Activated CD4-positive, alpha-beta T cell treated with anti-CD3 and anti-CD28 coated beads, Interleukin-2, amount 10 ng/mL, durations not matched to agents 7 days and 5 days (primary cell): ENCODE measurements at regions not wholly inside any gene's neighbourhood (a gene's known extent, or its start where the extent isn't known, plus 50 kb on each side); places are given as distances from the start of the nearest gene placed in this dataset.

Source experiments
- CTCF ChIA-PET: fragments of 350-600 bp; sonication (Branson Sonifier 250); formaldehyde crosslinking; loops from one replicate; lab custom pipeline; 2021; ENCODE audit warnings: antibody characterized with exemption; lab: Charles Lee
- POLR2A ChIA-PET: fragments of 350-600 bp; sonication (Branson Sonifier 250); formaldehyde crosslinking; loops from one replicate; lab custom pipeline; 2021; ENCODE audit warnings: antibody characterized with exemption; lab: Charles Lee
- DNase-seq: peaks from one replicate; pipeline ENCODE4 v3.0.0-alpha.2; 2020
- H3K27ac Mint-ChIP-seq: one replicate; pipeline ENCODE4 v1.8.0; 2021; ENCODE audit warnings: mild to moderate bottlenecking, moderate library complexity, mixed read lengths
- H3K27me3 Mint-ChIP-seq: one replicate; pipeline ENCODE4 v1.8.0; 2021; ENCODE audit warnings: mixed read lengths
- H3K36me3 Mint-ChIP-seq: one replicate; pipeline ENCODE4 v1.8.0; 2021; ENCODE audit warnings: low read depth, mixed read lengths
- H3K4me1 Mint-ChIP-seq: one replicate; pipeline ENCODE4 v1.8.0; 2021; ENCODE audit warnings: mixed read lengths
- H3K4me3 Mint-ChIP-seq: one replicate; pipeline ENCODE4 v1.8.0; 2021; ENCODE audit warnings: mild to moderate bottlenecking, moderate library complexity, mixed read lengths
- H3K9me3 Mint-ChIP-seq: one replicate; pipeline ENCODE4 v1.8.0; 2021; ENCODE audit warnings: mixed read lengths

- Mint-ChIP-seq H3K36me3 (no peaks in the 10 kb centered on the region), H3K27ac (no peak overlapping the region), H3K4me3 (no peak overlapping the region), H3K9me3 (peaks cover 4% of the 10 kb centered on the region), H3K27me3 (no peaks in the 10 kb centered on the region), H3K4me1 (no peaks in the 10 kb centered on the region)
- DNase-seq, result no peak
- ChIA-PET POLR2A (no interaction called here), CTCF (no interaction called here)
These were observed 2193.8 kb upstream of the PIK3C3 start for GRCh38 chr18:39761273-39761672.

- H3K9me3 Mint-ChIP-seq, result peaks cover 4% of the 10 kb centered on the region
- no peak for DNase-seq
- no peaks in the 10 kb centered on the region for H3K4me1 Mint-ChIP-seq
- no peaks in the 10 kb centered on the region for H3K27me3 Mint-ChIP-seq
- POLR2A ChIA-PET, result no interaction called here
- no peak overlapping the region for H3K4me3 Mint-ChIP-seq
- CTCF ChIA-PET, result no interaction called here
- no peaks in the 10 kb centered on the region for H3K36me3 Mint-ChIP-seq
- no peak overlapping the region for H3K27ac Mint-ChIP-seq
These were observed 2194.3 kb upstream of the CELF4 start for GRCh38 chr18:39759926-39760325.

GRCh38 chr18:39753178-39753577 is 2187.6 kb upstream of the CELF4 start:
- H3K27me3 Mint-ChIP-seq, result no peaks in the 10 kb centered on the region
- no peak overlapping the region for H3K27ac Mint-ChIP-seq
- peaks cover 6% of the 10 kb centered on the region for H3K9me3 Mint-ChIP-seq
- CTCF ChIA-PET, result interaction anchor here (0.7 kb wide), 1 partner anchor 402 kb away, joined by 3 read pairs; no protein-coding TSS in a partner anchor
- no peak overlapping the region for H3K4me3 Mint-ChIP-seq
- H3K36me3 Mint-ChIP-seq, result no peaks in the 10 kb centered on the region
- no peak for DNase-seq
- H3K4me1 Mint-ChIP-seq, result no peaks in the 10 kb centered on the region
- POLR2A ChIA-PET, result no interaction called here

GRCh38 chr18:39752351-39752750 is 2186.8 kb upstream of the CELF4 start:
- H3K4me3 Mint-ChIP-seq, result no peak overlapping the region
- DNase-seq, result no peak
- ChIA-PET POLR2A (no interaction called here), CTCF (no interaction called here)
- H3K27ac Mint-ChIP-seq, result no peak overlapping the region
- no peaks in the 10 kb centered on the region for H3K36me3 Mint-ChIP-seq
- no peaks in the 10 kb centered on the region for H3K27me3 Mint-ChIP-seq
- peaks cover 3% of the 10 kb centered on the region for H3K9me3 Mint-ChIP-seq
- no peaks in the 10 kb centered on the region for H3K4me1 Mint-ChIP-seq

GRCh38 chr18:39751921-39752320 is 2186.3 kb upstream of the CELF4 start:
- Mint-ChIP-seq H3K27ac (no peak overlapping the region), H3K4me3 (no peak overlapping the region), H3K27me3 (no peaks in the 10 kb centered on the region), H3K4me1 (no peaks in the 10 kb centered on the region), H3K36me3 (no peaks in the 10 kb centered on the region), H3K9me3 (peaks cover 3% of the 10 kb centered on the region)
- ChIA-PET CTCF (no interaction called here), POLR2A (no interaction called here)
- no peak for DNase-seq

GRCh38 chr18:39751161-39751560 is 2185.6 kb upstream of the CELF4 start:
- Mint-ChIP-seq H3K36me3 (no peaks in the 10 kb centered on the region), H3K27ac (no peak overlapping the region), H3K4me1 (no peaks in the 10 kb centered on the region), H3K27me3 (no peaks in the 10 kb centered on the region), H3K4me3 (no peak overlapping the region), H3K9me3 (peaks cover 3% of the 10 kb centered on the region)
- no peak for DNase-seq
- ChIA-PET POLR2A (no interaction called here), CTCF (no interaction called here)

GRCh38 chr18:39749154-39749553 is 2183.6 kb upstream of the CELF4 start:
- no peak for DNase-seq
- Mint-ChIP-seq H3K4me3 (no peak overlapping the region), H3K27me3 (no peaks in the 10 kb centered on the region), H3K36me3 (no peaks in the 10 kb centered on the region), H3K4me1 (no peaks in the 10 kb centered on the region), H3K27ac (no peak overlapping the region), H3K9me3 (peaks cover 3% of the 10 kb centered on the region)
- ChIA-PET POLR2A (no interaction called here), CTCF (no interaction called here)

GRCh38 chr18:39748727-39749126 is 2183.1 kb upstream of the CELF4 start:
- no peak overlapping the region for H3K27ac Mint-ChIP-seq
- H3K4me1 Mint-ChIP-seq, result no peaks in the 10 kb centered on the region
- H3K4me3 Mint-ChIP-seq, result no peak overlapping the region
- POLR2A ChIA-PET, result no interaction called here
- no peaks in the 10 kb centered on the region for H3K36me3 Mint-ChIP-seq
- H3K27me3 Mint-ChIP-seq, result no peaks in the 10 kb centered on the region
- H3K9me3 Mint-ChIP-seq, result peaks cover 3% of the 10 kb centered on the region
- CTCF ChIA-PET, result interaction anchor here (0.6 kb wide), 1 partner anchor 54 kb away, joined by 3 read pairs; no protein-coding TSS in a partner anchor
- DNase-seq, result no peak

GRCh38 chr18:39746201-39746600 is 2180.6 kb upstream of the CELF4 start:
- CTCF ChIA-PET, result no interaction called here

GRCh38 chr18:39743463-39743862 is 2177.9 kb upstream of the CELF4 start:
- H3K4me3 Mint-ChIP-seq, result no peak overlapping the region

More at GRCh38 chr18:39746201-39746600, 2180.6 kb upstream of the CELF4 start:
- H3K27ac Mint-ChIP-seq, result no peak overlapping the region
- POLR2A ChIA-PET, result no interaction called here
- H3K4me1 Mint-ChIP-seq, result no peaks in the 10 kb centered on the region
- peaks cover 3% of the 10 kb centered on the region for H3K9me3 Mint-ChIP-seq
- H3K4me3 Mint-ChIP-seq, result no peak overlapping the region
- no peaks in the 10 kb centered on the region for H3K36me3 Mint-ChIP-seq
- no peaks in the 10 kb centered on the region for H3K27me3 Mint-ChIP-seq
- no peak for DNase-seq

GRCh38 chr18:39741755-39742466 is 2176.3 kb upstream of the CELF4 start:
- Mint-ChIP-seq H3K27me3 (no peaks in the 10 kb centered on the region), H3K4me1 (no peaks in the 10 kb centered on the region), H3K27ac (no peak overlapping the region), H3K4me3 (no peak overlapping the region), H3K9me3 (no peaks in the 10 kb centered on the region), H3K36me3 (no peaks in the 10 kb centered on the region)
- POLR2A ChIA-PET, result interaction anchor here (0.7 kb wide), 1 partner anchor 1596 kb away, joined by 3 read pairs; no protein-coding TSS in a partner anchor
- no peak for DNase-seq
- CTCF ChIA-PET, result no interaction called here

More at GRCh38 chr18:39743463-39743862, 2177.9 kb upstream of the CELF4 start:
- ChIA-PET POLR2A (no interaction called here), CTCF (no interaction called here)
- H3K27ac Mint-ChIP-seq, result no peak overlapping the region
- DNase-seq, result no peak
- H3K27me3 Mint-ChIP-seq, result no peaks in the 10 kb centered on the region
- H3K9me3 Mint-ChIP-seq, result no peaks in the 10 kb centered on the region
- no peaks in the 10 kb centered on the region for H3K36me3 Mint-ChIP-seq
- H3K4me1 Mint-ChIP-seq, result no peaks in the 10 kb centered on the region

DNA sequence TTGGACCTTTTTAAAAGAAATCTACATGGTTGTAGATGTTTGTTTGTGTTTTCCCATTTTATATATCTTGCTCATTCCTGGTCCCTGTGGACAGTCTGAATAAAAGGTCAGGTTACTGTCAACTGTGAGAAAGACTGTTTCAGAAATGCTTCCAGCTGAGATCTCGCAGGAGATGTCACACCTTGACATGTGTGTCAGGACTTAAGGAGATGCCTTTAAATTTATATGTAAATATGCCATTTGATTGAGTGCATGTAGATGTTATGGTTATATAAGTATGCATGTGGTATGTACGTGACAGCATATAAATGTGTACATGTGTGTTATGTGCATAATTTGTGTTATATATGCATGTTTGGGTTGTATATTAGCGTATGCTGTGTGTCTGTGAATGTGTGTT is 2172.3 kb upstream of the CELF4 start:
- no peaks in the 10 kb centered on the region for H3K36me3 Mint-ChIP-seq
- H3K4me1 Mint-ChIP-seq, result no peaks in the 10 kb centered on the region
- H3K27ac Mint-ChIP-seq, result no peak overlapping the region
- H3K9me3 Mint-ChIP-seq, result peaks cover 5% of the 10 kb centered on the region
- POLR2A ChIA-PET, result no interaction called here
- DNase-seq, result no peak
- H3K4me3 Mint-ChIP-seq, result no peak overlapping the region
- CTCF ChIA-PET, result no interaction called here
- no peaks in the 10 kb centered on the region for H3K27me3 Mint-ChIP-seq

GRCh38 chr18:39732918-39733317 is 2167.3 kb upstream of the CELF4 start:
- H3K9me3 Mint-ChIP-seq, result peaks cover 5% of the 10 kb centered on the region

GRCh38 chr18:39730606-39731005 is 2165.0 kb upstream of the CELF4 start:
- H3K27me3 Mint-ChIP-seq, result no peaks in the 10 kb centered on the region
- H3K4me3 Mint-ChIP-seq, result no peak overlapping the region
- no peaks in the 10 kb centered on the region for H3K36me3 Mint-ChIP-seq
- peaks cover 5% of the 10 kb centered on the region for H3K9me3 Mint-ChIP-seq
- H3K27ac Mint-ChIP-seq, result no peak overlapping the region
- DNase-seq, result no peak
- H3K4me1 Mint-ChIP-seq, result no peaks in the 10 kb centered on the region
- ChIA-PET POLR2A (no interaction called here), CTCF (no interaction called here)

More at GRCh38 chr18:39732918-39733317, 2167.3 kb upstream of the CELF4 start:
- ChIA-PET CTCF (no interaction called here), POLR2A (no interaction called here)
- DNase-seq, result no peak
- Mint-ChIP-seq H3K4me3 (no peak overlapping the region), H3K36me3 (no peaks in the 10 kb centered on the region), H3K4me1 (no peaks in the 10 kb centered on the region), H3K27ac (no peak overlapping the region), H3K27me3 (no peaks in the 10 kb centered on the region)
